Mucosa of gallbladder (tissue), 1 donor: ENCODE measurements at regions not wholly inside any gene's neighbourhood (a gene's known extent, or its start where the extent isn't known, plus 50 kb on each side); places are given as distances from the start of the nearest gene placed in this dataset.

Source experiments
- DNase-seq: peaks from one replicate; pipeline ENCODE4 v3.0.0-alpha.2; 2020; ENCODE audit warnings: low spot score
- donor health status: DM: no; HTN: no; CAD: no.

DNA sequence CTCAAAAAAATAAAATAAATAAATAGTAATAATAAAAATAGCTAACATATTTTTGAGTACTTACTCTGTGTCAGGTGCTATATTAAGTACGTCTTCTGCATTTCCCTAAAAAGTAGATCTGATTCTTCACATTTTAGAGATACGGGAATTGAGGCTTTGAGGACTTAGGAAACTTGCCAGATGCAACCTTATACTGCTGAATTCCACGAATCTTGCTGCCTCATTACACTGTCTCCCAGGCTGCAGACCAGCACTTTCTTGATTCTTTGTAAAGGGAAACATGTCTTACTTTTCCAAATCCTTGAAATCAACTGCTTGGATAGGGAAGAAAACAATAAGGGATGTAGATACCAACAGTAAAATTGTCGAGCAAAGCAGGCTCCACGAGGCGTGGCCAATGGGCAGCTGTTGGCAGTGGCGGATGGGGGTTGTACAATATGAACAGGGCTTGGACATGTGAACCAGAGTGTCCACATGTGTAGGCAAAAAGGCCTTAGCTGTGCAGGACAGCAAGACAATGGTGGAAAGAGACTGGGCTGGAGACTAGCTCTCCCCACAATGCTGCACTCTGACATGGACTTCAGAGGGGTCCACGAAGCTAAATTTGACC is 124.3 kb upstream of the RAI14 start:
- no peak for DNase-seq

DNA sequence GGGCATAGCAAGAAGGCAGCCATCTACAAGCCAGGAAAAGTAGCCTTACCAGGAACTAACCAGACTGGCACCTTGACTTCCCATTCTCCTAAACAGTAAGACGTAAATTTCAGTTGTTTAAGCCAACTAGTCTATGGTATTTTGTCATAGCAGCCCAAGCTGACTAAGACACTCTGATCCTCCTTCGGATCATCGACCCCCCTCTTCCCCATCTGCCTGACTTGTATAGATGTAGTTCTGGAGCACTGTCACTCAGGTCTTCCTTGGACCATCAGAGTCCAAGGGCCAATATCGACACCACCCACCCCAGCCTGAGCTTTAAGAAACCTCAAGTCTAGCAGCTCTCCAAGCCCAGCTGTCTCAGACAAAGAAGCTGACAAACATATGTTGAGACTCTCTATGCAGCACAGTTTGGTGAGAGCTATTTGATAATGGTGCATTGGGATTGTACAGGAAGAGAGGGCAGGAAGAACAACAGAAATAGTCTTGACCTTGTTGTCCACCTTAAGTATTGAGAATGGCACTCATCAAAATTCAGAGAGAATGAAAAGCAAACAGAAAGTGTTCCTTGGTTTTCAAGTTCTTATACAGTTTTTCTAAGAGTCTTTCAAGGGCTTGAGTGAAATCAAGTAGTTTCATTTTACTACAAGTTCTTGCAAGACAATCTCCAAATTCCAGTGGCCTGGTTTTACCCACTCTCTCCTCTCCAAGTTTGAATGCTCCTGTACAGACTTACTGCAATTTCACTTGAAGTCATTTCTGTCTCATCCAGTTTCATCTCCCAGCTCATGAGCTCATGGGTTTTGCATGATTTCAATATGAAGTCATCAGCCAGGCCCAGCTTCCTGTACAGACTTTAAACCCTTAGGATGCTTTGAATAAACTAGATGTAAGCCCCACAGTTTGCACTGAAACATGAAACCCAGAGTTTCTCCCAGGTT is 122.3 kb upstream of the RAI14 start:
- no peak for DNase-seq

- no peak for DNase-seq
Observed at GRCh38 chr5:34534523-34535103, 121.5 kb upstream of the RAI14 start.

GRCh38 chr5:34535433-34535832 is 120.7 kb upstream of the RAI14 start:
- DNase-seq: no peak

DNA sequence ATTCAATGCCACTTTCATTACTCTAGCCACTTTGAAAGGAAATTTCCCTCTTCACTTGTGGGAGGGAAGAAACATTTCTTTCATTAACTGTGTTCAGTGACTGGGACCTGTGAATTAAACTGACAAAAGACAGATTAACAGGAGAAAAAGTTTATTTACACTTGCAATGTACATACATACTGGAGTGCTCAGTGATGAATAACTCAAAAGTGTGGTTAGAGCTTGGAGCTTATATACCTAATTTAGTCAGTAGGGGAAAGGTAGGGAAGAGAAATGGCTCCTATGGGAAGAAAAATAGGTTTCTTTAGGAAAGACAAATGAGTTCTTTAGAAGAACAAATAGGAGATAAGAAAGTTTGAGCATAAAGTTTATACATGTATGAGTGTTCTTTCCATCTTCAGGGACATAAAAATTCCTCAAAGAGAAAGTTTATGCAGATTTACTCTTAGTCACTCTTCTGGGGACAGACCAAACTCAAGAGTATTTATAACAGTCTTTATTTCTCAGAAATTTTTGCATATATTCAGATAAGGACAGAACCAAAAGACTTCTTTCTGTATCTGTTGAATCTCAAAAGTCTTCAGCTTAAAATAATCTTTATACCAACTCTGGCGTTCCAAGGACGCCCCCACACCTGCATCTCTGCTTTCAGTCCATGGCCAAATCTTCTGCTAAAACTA is 120.0 kb upstream of the RAI14 start:
- DNase-seq: no peak

- DNase-seq: no peak
Observed at GRCh38 chr5:34536699-34537098, 119.4 kb upstream of the RAI14 start.

GRCh38 chr5:34538026-34538672 is 118.0 kb upstream of the RAI14 start:
- DNase-seq: no peak

DNA sequence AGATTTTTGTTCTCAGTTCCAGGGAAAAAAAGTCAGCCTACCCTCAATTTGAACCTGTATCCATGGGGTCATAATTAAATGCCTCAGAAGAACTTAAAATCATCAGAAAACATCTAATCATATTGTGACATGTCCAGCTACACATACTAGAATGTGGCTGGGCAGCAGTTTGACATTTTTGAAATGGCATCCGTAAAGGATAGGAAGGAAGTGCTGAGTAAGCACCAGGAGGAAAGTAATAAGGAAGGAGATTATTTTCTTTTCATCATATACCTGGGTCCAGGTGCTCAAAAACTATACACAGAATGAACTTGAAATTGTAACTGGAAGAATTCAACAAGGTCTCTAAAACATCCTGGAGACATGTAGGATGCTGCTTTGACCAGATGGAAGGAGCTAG is 116.9 kb upstream of the RAI14 start:
- DNase-seq: no peak

DNA sequence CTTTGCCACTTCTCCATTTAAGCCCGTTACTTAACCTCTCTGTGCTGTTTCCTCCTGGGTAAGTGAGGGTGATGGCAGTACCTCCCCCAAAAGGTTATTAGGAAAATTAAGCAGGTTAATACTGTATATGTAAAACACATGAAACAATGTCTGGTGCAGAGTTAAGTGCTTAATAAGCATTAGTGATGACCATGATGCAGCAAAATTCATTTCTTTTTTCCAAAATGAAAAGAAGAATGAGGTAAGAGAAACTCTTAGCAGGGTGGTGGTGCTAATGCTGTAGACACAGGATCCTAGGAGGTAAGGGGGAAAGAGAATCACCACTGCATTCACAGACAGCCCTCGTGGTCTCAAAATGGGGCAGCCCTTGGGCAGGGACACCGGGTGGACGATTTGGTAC is 115.1 kb upstream of the RAI14 start:
- DNase-seq: no peak

GRCh38 chr5:34542818-34543217 is 113.3 kb upstream of the RAI14 start:
- DNase-seq: no peak

GRCh38 chr5:34543687-34544086 is 112.4 kb upstream of the RAI14 start:
- no peak for DNase-seq

DNA sequence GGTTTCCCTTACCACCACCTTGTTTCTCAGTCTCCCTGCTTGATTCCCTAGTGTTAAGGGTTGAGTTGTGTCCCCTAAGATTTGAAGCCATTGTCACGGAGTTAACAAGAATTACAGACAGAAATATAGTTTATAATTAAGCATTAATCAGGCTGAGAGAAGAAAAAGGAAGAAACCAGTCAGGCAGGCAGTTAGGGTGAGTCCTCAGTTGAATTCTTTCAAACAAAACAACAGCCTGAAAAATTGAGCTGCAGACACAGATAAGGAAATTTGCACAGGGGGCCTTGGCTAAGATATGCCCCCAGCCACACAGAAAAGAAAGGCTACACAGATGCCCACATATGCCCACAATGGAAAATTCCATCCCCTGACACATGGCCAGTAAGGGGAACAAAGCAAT is 111.7 kb upstream of the RAI14 start:
- DNase-seq: no peak

GRCh38 chr5:34545164-34545563 is 111.0 kb upstream of the RAI14 start:
- DNase-seq: no peak

- no peak for DNase-seq
Observed at GRCh38 chr5:34545626-34546025, 110.5 kb upstream of the RAI14 start.

- no peak for DNase-seq
Observed at GRCh38 chr5:34547300-34548085, 108.6 kb upstream of the RAI14 start.

DNA sequence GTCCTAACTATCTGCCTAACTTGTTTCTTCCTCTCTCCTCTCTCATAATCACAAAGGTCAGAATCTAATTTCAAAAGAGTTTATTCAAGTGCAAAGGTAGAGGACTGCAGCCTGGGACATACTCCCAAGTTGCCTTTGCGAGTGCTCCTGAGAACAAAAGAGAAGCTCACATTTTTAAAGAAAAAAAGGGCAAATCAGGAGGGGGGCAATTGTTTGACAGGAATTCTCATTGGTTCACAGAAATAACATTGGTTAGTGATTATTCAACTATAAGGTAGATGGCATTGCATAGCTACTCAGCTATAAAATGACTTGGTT is 108.1 kb upstream of the RAI14 start:
- no peak for DNase-seq

- no peak for DNase-seq
Observed at GRCh38 chr5:34550247-34550646, 105.9 kb upstream of the RAI14 start.

- DNase-seq: no peak
Observed at GRCh38 chr5:34550964-34551363, 105.2 kb upstream of the RAI14 start.

GRCh38 chr5:34551911-34552433 is 104.2 kb upstream of the RAI14 start:
- DNase-seq: peak; percentile 30

GRCh38 chr5:34552686-34553085 is 103.4 kb upstream of the RAI14 start:
- no peak for DNase-seq

DNA sequence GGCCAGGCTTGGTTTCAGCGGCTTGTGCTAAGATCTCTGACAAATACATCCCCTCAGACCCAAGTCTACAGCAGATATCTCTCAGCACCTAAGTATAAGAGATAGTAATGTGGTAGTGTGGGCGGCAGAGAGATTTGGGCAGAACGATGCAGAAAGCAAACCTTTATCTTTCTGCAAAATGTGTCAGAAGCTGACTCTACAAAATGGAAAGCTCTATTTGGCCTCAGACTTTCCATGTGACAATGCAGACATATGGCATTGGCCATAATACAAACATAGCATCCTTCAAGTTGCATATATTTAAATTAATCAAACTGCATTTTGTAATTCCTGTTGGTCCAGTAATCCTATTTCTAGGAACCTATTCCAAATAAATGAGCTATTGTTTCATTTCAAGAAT is 102.5 kb upstream of the RAI14 start:
- no peak for DNase-seq
